Activated CD4-positive, alpha-beta T cell treated with anti-CD3 and anti-CD28 coated beads, Interleukin-2, amount 10 ng/mL, durations not matched to agents 24 days and 14 days (primary cell): ENCODE measurements at regions not wholly inside any gene's neighbourhood (a gene's known extent, or its start where the extent isn't known, plus 50 kb on each side); places are given as distances from the start of the nearest gene placed in this dataset.

ENCODE experiments used
- DNase-seq: peaks from one replicate; pipeline ENCODE4 v3.0.0; 2022
- H3K27ac Mint-ChIP-seq: one replicate; pipeline ENCODE4 v1.8.0; 2022; ENCODE audit warnings: mild to moderate bottlenecking, mixed read lengths
- H3K27me3 Mint-ChIP-seq: one replicate; pipeline ENCODE4 v1.8.0; 2022; ENCODE audit warnings: mixed read lengths
- H3K36me3 Mint-ChIP-seq: one replicate; pipeline ENCODE4 v1.8.0; 2022; ENCODE audit warnings: low read depth, mild to moderate bottlenecking, mixed read lengths
- H3K4me1 Mint-ChIP-seq: one replicate; pipeline ENCODE4 v1.8.0; 2021; ENCODE audit warnings: mixed read lengths
- H3K4me3 Mint-ChIP-seq: one replicate; pipeline ENCODE4 v1.8.0; 2022; ENCODE audit warnings: mild to moderate bottlenecking, moderate library complexity, mixed read lengths
- H3K9me3 Mint-ChIP-seq: one replicate; pipeline ENCODE4 v1.8.0; 2021; ENCODE audit warnings: mixed read lengths
- intact Hi-C: fragments of 100-400 bp; cut with micrococcal nuclease; formaldehyde crosslinking; loops from one replicate; pipeline ENCODE4 v1.15.1; 2023

- no peak overlapping the region for H3K4me3 Mint-ChIP-seq
- H3K27ac Mint-ChIP-seq, result no peak overlapping the region
- H3K36me3 Mint-ChIP-seq, result no peaks in the 10 kb centered on the region
- no peaks in the 10 kb centered on the region for H3K27me3 Mint-ChIP-seq
- intact Hi-C loops, result no loop called here
- peaks cover 4% of the 10 kb centered on the region for H3K9me3 Mint-ChIP-seq
- no peak for DNase-seq
- no peaks in the 10 kb centered on the region for H3K4me1 Mint-ChIP-seq
Observed at GRCh38 chr13:64778002-64778401, 2452.1 kb downstream of the PCDH9 start.

GRCh38 chr13:64774915-64775314 lies 2455.2 kb downstream of the PCDH9 start:
- Mint-ChIP-seq H3K4me3 (no peak overlapping the region), H3K36me3 (no peaks in the 10 kb centered on the region), H3K27ac (no peak overlapping the region), H3K27me3 (no peaks in the 10 kb centered on the region), H3K4me1 (no peaks in the 10 kb centered on the region), H3K9me3 (peaks cover 4% of the 10 kb centered on the region)
- no peak for DNase-seq
- intact Hi-C loops, result no loop called here

GRCh38 chr13:64770743-64771142 lies 2459.4 kb downstream of the PCDH9 start:
- Mint-ChIP-seq H3K27me3 (no peaks in the 10 kb centered on the region), H3K4me1 (no peaks in the 10 kb centered on the region), H3K9me3 (peaks cover 5% of the 10 kb centered on the region), H3K36me3 (no peaks in the 10 kb centered on the region), H3K27ac (no peak overlapping the region), H3K4me3 (no peak overlapping the region)
- intact Hi-C loops, result no loop called here
- no peak for DNase-seq

- Mint-ChIP-seq H3K27me3 (no peaks in the 10 kb centered on the region), H3K4me3 (no peak overlapping the region), H3K27ac (no peak overlapping the region), H3K36me3 (no peaks in the 10 kb centered on the region), H3K4me1 (no peaks in the 10 kb centered on the region), H3K9me3 (peaks cover 4% of the 10 kb centered on the region)
- DNase-seq, result no peak
- intact Hi-C loops, result no loop called here
Observed at GRCh38 chr13:64767054-64767453, 2463.1 kb downstream of the PCDH9 start.

GRCh38 chr13:64765636-64766035 lies 2464.5 kb downstream of the PCDH9 start:
- Mint-ChIP-seq H3K4me3 (no peak overlapping the region), H3K27ac (no peak overlapping the region), H3K36me3 (no peaks in the 10 kb centered on the region), H3K9me3 (peaks cover 4% of the 10 kb centered on the region), H3K4me1 (no peaks in the 10 kb centered on the region), H3K27me3 (no peaks in the 10 kb centered on the region)
- intact Hi-C loops, result no loop called here
- DNase-seq, result no peak

- no peaks in the 10 kb centered on the region for H3K4me1 Mint-ChIP-seq
Observed at GRCh38 chr13:64758521-64759244, 2471.5 kb downstream of the PCDH9 start.

GRCh38 chr13:64756621-64757020 lies 2473.5 kb downstream of the PCDH9 start:
- DNase-seq, result no peak
- intact Hi-C loops, result no loop called here
- H3K36me3 Mint-ChIP-seq, result no peaks in the 10 kb centered on the region
- no peaks in the 10 kb centered on the region for H3K27me3 Mint-ChIP-seq
- no peak overlapping the region for H3K27ac Mint-ChIP-seq
- H3K9me3 Mint-ChIP-seq, result peaks cover 3% of the 10 kb centered on the region
- no peaks in the 10 kb centered on the region for H3K4me1 Mint-ChIP-seq
- H3K4me3 Mint-ChIP-seq, result no peak overlapping the region

More at GRCh38 chr13:64758521-64759244, 2471.5 kb downstream of the PCDH9 start:
- H3K4me3 Mint-ChIP-seq, result no peak overlapping the region
- H3K9me3 Mint-ChIP-seq, result peaks cover under 1% of the 10 kb centered on the region
- intact Hi-C loops, result no loop called here
- no peak overlapping the region for H3K27ac Mint-ChIP-seq
- DNase-seq, result no peak
- H3K36me3 Mint-ChIP-seq, result no peaks in the 10 kb centered on the region
- H3K27me3 Mint-ChIP-seq, result no peaks in the 10 kb centered on the region

- no peaks in the 10 kb centered on the region for H3K27me3 Mint-ChIP-seq
- intact Hi-C loops, result no loop called here
Observed at GRCh38 chr13:64755961-64756360, 2474.2 kb downstream of the PCDH9 start.

GRCh38 chr13:64753233-64754000 lies 2476.7 kb downstream of the PCDH9 start:
- H3K36me3 Mint-ChIP-seq, result no peaks in the 10 kb centered on the region
- H3K4me1 Mint-ChIP-seq, result no peaks in the 10 kb centered on the region

More at GRCh38 chr13:64755961-64756360, 2474.2 kb downstream of the PCDH9 start:
- Mint-ChIP-seq H3K36me3 (no peaks in the 10 kb centered on the region), H3K4me3 (no peak overlapping the region), H3K9me3 (peaks cover 3% of the 10 kb centered on the region), H3K27ac (no peak overlapping the region), H3K4me1 (no peaks in the 10 kb centered on the region)
- no peak for DNase-seq

GRCh38 chr13:64749301-64749700 lies 2480.8 kb downstream of the PCDH9 start:
- Mint-ChIP-seq H3K27ac (no peak overlapping the region), H3K27me3 (no peaks in the 10 kb centered on the region), H3K9me3 (peaks cover 3% of the 10 kb centered on the region), H3K36me3 (no peaks in the 10 kb centered on the region), H3K4me1 (no peaks in the 10 kb centered on the region), H3K4me3 (no peak overlapping the region)
- no peak for DNase-seq
- intact Hi-C loops, result no loop called here

More at GRCh38 chr13:64753233-64754000, 2476.7 kb downstream of the PCDH9 start:
- no peak for DNase-seq
- no peak overlapping the region for H3K27ac Mint-ChIP-seq
- no peak overlapping the region for H3K4me3 Mint-ChIP-seq
- intact Hi-C loops, result no loop called here
- peaks cover 3% of the 10 kb centered on the region for H3K9me3 Mint-ChIP-seq
- H3K27me3 Mint-ChIP-seq, result no peaks in the 10 kb centered on the region

- Mint-ChIP-seq H3K4me3 (no peak overlapping the region), H3K27me3 (no peaks in the 10 kb centered on the region), H3K9me3 (peaks cover 3% of the 10 kb centered on the region), H3K27ac (no peak overlapping the region), H3K4me1 (no peaks in the 10 kb centered on the region), H3K36me3 (no peaks in the 10 kb centered on the region)
- no peak for DNase-seq
- intact Hi-C loops, result no loop called here
Observed at GRCh38 chr13:64746845-64747244, 2483.3 kb downstream of the PCDH9 start.

GRCh38 chr13:64740493-64740892 lies 2489.6 kb downstream of the PCDH9 start:
- Mint-ChIP-seq H3K27me3 (no peaks in the 10 kb centered on the region), H3K27ac (no peak overlapping the region), H3K9me3 (peaks cover 8% of the 10 kb centered on the region), H3K36me3 (no peaks in the 10 kb centered on the region), H3K4me3 (no peak overlapping the region), H3K4me1 (no peaks in the 10 kb centered on the region)
- intact Hi-C loops, result no loop called here
- DNase-seq, result no peak

- H3K36me3 Mint-ChIP-seq, result no peaks in the 10 kb centered on the region
- DNase-seq, result no peak
- H3K4me3 Mint-ChIP-seq, result no peak overlapping the region
- intact Hi-C loops, result no loop called here
- H3K27ac Mint-ChIP-seq, result no peak overlapping the region
- peaks cover 3% of the 10 kb centered on the region for H3K9me3 Mint-ChIP-seq
- no peaks in the 10 kb centered on the region for H3K4me1 Mint-ChIP-seq
- H3K27me3 Mint-ChIP-seq, result no peaks in the 10 kb centered on the region
Observed at GRCh38 chr13:64725492-64725891, 2504.6 kb downstream of the PCDH9 start.

GRCh38 chr13:64723724-64724123 lies 2506.4 kb downstream of the PCDH9 start:
- H3K36me3 Mint-ChIP-seq, result no peaks in the 10 kb centered on the region
- no peaks in the 10 kb centered on the region for H3K4me1 Mint-ChIP-seq
- H3K4me3 Mint-ChIP-seq, result no peak overlapping the region
- intact Hi-C loops, result no loop called here
- DNase-seq, result no peak
- no peaks in the 10 kb centered on the region for H3K27me3 Mint-ChIP-seq
- H3K9me3 Mint-ChIP-seq, result no peaks in the 10 kb centered on the region
- no peak overlapping the region for H3K27ac Mint-ChIP-seq
